HCT116 (cell line): ENCODE measurements at regions not wholly inside any gene's neighbourhood (a gene's known extent, or its start where the extent isn't known, plus 50 kb on each side); places are given as distances from the start of the nearest gene placed in this dataset.

Source experiments
- ATF3 ChIP-seq: IDR thresholded peaks from 2 replicates; pipeline ENCODE4 v1.6.1; 2012
- CEBPB ChIP-seq: IDR thresholded peaks from 2 replicates; pipeline ENCODE4 v1.6.1; 2012; ENCODE audit warnings: low read depth
- CTCF ChIP-seq, 3 experiments: fragments of 200-600 bp in 1 of 3; sonication (generic) in 1 of 3; IDR thresholded peaks in 2 of 3; conservative IDR thresholded peaks in 1 of 3; 2 replicates each; pipeline ENCODE4 v1.5.1; 2012 to 2017; ENCODE audit warnings: low read depth in 2 of 3, low read length in 2 of 3, antibody characterized with exemption in 1 of 3, borderline replicate concordance in 1 of 3, control low read depth in 1 of 3, mild to moderate bottlenecking in 1 of 3, mixed read lengths in 1 of 3, mixed run types in 1 of 3, moderate library complexity in 1 of 3; ENCODE audit not compliant: insufficient read depth in 1 of 3
- EGR1 ChIP-seq: IDR thresholded peaks from 2 replicates; pipeline ENCODE4 v1.6.1; 2012; ENCODE audit warnings: low read depth
- ELF1 ChIP-seq: IDR thresholded peaks from 2 replicates; pipeline ENCODE4 v1.6.1; 2012; ENCODE audit warnings: low read depth, borderline replicate concordance
- EZH2 ChIP-seq: fragments of 200-600 bp; sonication (generic); IDR thresholded peaks from 2 replicates; pipeline ENCODE4 v1.6.1; 2017; ENCODE audit warnings: antibody characterized with exemption, mixed run types
- EZH2phosphoT487 ChIP-seq: fragments of 200-600 bp; IDR thresholded peaks from 2 replicates; pipeline ENCODE4 v1.6.1; 2018; ENCODE audit warnings: antibody characterized with exemption, borderline replicate concordance
- FOSL1 ChIP-seq: IDR thresholded peaks from 2 replicates; pipeline ENCODE4 v1.6.1; 2012; ENCODE audit warnings: low read depth
- POLR2A ChIP-seq: IDR thresholded peaks from 2 replicates; pipeline ENCODE4 v1.7.0; 2011; ENCODE audit warnings: borderline replicate concordance; ENCODE audit not compliant: insufficient read depth, insufficient read length; ENCODE audit errors: extremely low read depth
- POLR2AphosphoS5 ChIP-seq: IDR thresholded peaks from 2 replicates; pipeline ENCODE4 v1.6.1; 2011; ENCODE audit warnings: mild to moderate bottlenecking, low read depth, low read length, moderate library complexity
- RAD21 ChIP-seq: IDR thresholded peaks from 2 replicates; pipeline ENCODE4 v1.6.1; 2012; ENCODE audit warnings: low read depth, mild to moderate bottlenecking
- YY1 ChIP-seq: IDR thresholded peaks from 2 replicates; pipeline ENCODE4 v1.6.1; 2011; ENCODE audit warnings: low read length, low read depth, moderate library complexity, mild to moderate bottlenecking; ENCODE audit not compliant: insufficient replicate concordance; ENCODE audit errors: extremely low read depth

- TF ChIP-seq POLR2A (no peak), CTCF (IDR thresholded peaks at IDR 0.05 in 2 of 3, conservative IDR thresholded peaks at IDR 0.05 in 1 of 3; ENCODE audit: borderline replicate concordance in 1 of 3, insufficient read depth in 1 of 3, low read depth in 2 of 3, low read length in 2 of 3) (no peak), EZH2 (no peak), EGR1 (no peak), RAD21 (no peak), YY1 (no peak), ELF1 (no peak), POLR2AphosphoS5 (no peak), FOSL1 (no peak), EZH2phosphoT487 (no peak), CEBPB (no peak), ATF3 (no peak)
Observed at GRCh38 chr2:16394072-16394985, 271.3 kb downstream of the CYRIA start.
